Tibial nerve (tissue), 4 donors: ENCODE measurements at regions not wholly inside any gene's neighbourhood (a gene's known extent, or its start where the extent isn't known, plus 50 kb on each side); places are given as distances from the start of the nearest gene placed in this dataset.

Source experiments
- DNase-seq, 2 donors: peaks; one replicate each; pipeline ENCODE4 v3.0.0-alpha.2; 2019; ENCODE audit warnings: low spot score in 2 of 2
- H3K27ac ChIP-seq, 4 donors: fragments of 200-600 bp; sonication (generic) in 3 of 4; one replicate each; pipeline ENCODE4 v1.5.1; 2017 to 2019; ENCODE audit warnings: mild to moderate bottlenecking in 1 of 4
- H3K27me3 ChIP-seq, 2 donors: fragments of 200-600 bp; sonication (generic) in 1 of 2; one replicate each; pipeline versions ENCODE4 v1.5.1 to v1.6.0; 2017 to 2019
- H3K36me3 ChIP-seq, 3 donors: fragments of 200-600 bp; sonication (generic); one replicate each; pipeline ENCODE4 v1.5.1; 2018 to 2019
- H3K4me1 ChIP-seq, 4 donors: fragments of 200-600 bp; sonication (generic) in 3 of 4; one replicate each; pipeline ENCODE4 v1.5.1; 2017 to 2019
- H3K4me3 ChIP-seq, 4 donors: fragments of 200-600 bp; sonication (generic) in 3 of 4; one replicate each; pipeline ENCODE4 v1.5.1; 2017 to 2019; ENCODE audit warnings: mild to moderate bottlenecking in 1 of 4, moderate library complexity in 1 of 4
- H3K9me3 ChIP-seq, 4 donors: fragments of 200-600 bp; sonication (generic) in 3 of 4; one replicate each; pipeline ENCODE4 v1.5.1; 2017 to 2019
- EP300 ChIP-seq, 2 donors: sonication (generic); formaldehyde crosslinking; IDR thresholded peaks; one replicate each; pipeline ENCODE4 v1.6.1; 2017; ENCODE audit warnings: antibody characterized with exemption in 2 of 2, mild to moderate bottlenecking in 1 of 2
- POLR2A ChIP-seq, 2 donors: fragments of 450-650 bp; IDR thresholded peaks; one replicate each; pipeline ENCODE4 v1.6.1; 2017; ENCODE audit warnings: antibody characterized with exemption in 2 of 2, mild to moderate bottlenecking in 2 of 2, moderate library complexity in 2 of 2
- whole genome bisulfite sequencing, 2 donors: methylation state at CpG; one replicate each; pipeline ENCODE4 v1.1.5; 2018; 5-methylcytosine and 5-hydroxymethylcytosine counted together
- TF ChIP-seq, protein P1 (sequence below), 5 experiments: fragments of 200-600 bp in 3 of 5; fragments of 450-650 bp in 2 of 5; sonication (generic) in 3 of 5; IDR thresholded peaks; one replicate each; pipeline ENCODE4 v1.5.1; 2016 to 2019; ENCODE audit warnings: antibody characterized with exemption in 5 of 5, mild to moderate bottlenecking in 3 of 5, moderate library complexity in 2 of 5

DNA sequence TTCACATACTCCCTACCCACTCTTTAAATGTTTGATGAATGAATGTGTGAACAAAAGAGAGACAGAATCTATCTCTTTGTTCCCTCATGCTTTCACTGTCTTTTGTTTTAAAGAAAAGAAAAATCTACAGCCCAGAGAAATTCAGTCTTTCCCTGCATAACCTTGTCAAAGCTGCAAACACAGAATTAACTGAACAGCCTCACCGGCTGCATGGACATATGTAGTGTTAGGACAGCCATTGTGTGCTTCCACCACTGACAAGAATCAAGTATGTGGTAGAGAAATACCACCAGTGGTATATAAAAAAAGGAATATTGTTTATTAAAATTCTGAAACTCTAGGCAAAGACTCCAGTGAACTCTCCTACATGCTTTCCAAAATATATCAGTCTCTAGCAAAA lies 348.4 kb upstream of the NBEA start:
- TF ChIP-seq POLR2A (IDR thresholded peaks at IDR 0.05) (no peak), EP300 (IDR thresholded peaks at IDR 0.05) (no peak)
- TF ChIP-seq, protein P1, sequence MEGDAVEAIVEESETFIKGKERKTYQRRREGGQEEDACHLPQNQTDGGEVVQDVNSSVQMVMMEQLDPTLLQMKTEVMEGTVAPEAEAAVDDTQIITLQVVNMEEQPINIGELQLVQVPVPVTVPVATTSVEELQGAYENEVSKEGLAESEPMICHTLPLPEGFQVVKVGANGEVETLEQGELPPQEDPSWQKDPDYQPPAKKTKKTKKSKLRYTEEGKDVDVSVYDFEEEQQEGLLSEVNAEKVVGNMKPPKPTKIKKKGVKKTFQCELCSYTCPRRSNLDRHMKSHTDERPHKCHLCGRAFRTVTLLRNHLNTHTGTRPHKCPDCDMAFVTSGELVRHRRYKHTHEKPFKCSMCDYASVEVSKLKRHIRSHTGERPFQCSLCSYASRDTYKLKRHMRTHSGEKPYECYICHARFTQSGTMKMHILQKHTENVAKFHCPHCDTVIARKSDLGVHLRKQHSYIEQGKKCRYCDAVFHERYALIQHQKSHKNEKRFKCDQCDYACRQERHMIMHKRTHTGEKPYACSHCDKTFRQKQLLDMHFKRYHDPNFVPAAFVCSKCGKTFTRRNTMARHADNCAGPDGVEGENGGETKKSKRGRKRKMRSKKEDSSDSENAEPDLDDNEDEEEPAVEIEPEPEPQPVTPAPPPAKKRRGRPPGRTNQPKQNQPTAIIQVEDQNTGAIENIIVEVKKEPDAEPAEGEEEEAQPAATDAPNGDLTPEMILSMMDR (IDR thresholded peaks at IDR 0.05) = no peak
- no peak for DNase-seq
- H3K4me1 ChIP-seq = peaks cover 0 to 14% (median 0%) of the 10 kb centered on the region in 4 donors
- no peak overlapping the region for H3K4me3 ChIP-seq
- no peaks in the 10 kb centered on the region for H3K27me3 ChIP-seq
- H3K27ac ChIP-seq = no peak overlapping the region
- no peaks in the 10 kb centered on the region for H3K36me3 ChIP-seq
- 53 to 59% methylated on average over 1 of the region's 1 CpG for WGBS, 2 donors
- no peaks in the 10 kb centered on the region for H3K9me3 ChIP-seq

DNA sequence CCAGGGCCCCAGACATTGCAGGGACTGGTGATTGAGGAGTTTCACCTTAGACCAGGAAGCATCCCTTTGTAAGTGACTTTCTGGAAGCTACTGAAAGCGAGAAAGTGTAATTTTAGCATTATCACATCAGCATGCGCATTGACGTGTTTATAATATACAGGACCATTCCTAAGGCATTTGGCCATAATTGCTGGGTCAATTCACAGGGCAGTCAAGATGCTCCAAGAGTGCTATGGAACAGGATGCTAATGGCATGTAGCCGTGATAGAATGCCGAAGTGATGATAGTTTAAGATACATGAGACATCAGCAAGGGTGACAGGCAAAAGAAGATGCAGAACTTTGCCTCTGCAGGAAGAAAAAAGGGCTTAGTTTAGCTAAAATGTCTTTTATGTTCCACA lies 347.6 kb upstream of the NBEA start:
- Histone ChIP-seq H3K4me1 (peaks cover 0 to 14% (median 0%) of the 10 kb centered on the region in 4 donors), H3K4me3 (no peak overlapping the region), H3K27ac (no peak overlapping the region), H3K27me3 (no peaks in the 10 kb centered on the region), H3K9me3 (no peaks in the 10 kb centered on the region), H3K36me3 (no peaks in the 10 kb centered on the region)
- no peak for DNase-seq
- TF ChIP-seq, protein P1 (IDR thresholded peaks at IDR 0.05) = no peak
- no peak for TF ChIP-seq POLR2A (IDR thresholded peaks at IDR 0.05)
- no peak for TF ChIP-seq EP300 (IDR thresholded peaks at IDR 0.05)
- 83 to 91% methylated on average over 5 of the region's 5 CpGs for WGBS, 2 donors

DNA sequence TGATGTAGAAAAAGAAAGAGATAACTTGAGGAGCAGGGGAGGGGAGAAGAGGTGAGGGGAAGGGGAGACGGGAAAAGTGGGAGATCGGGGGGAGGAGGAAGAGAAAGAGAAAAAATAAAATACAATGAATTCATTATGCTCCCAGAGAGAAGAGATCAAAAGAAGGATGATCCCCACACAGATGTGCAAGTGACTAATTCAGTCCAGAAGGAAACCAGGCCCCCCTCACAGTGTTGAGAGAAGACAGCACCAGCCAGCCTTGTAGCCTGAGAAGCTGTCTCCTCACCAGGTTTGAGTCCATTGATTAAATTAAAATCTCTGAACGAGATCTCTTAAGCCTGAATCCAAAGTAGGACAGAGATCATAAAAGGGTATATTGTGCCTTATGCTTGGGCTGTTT lies 333.7 kb upstream of the NBEA start:
- no peak for DNase-seq
- H3K27me3 ChIP-seq = no peaks in the 10 kb centered on the region

DNA sequence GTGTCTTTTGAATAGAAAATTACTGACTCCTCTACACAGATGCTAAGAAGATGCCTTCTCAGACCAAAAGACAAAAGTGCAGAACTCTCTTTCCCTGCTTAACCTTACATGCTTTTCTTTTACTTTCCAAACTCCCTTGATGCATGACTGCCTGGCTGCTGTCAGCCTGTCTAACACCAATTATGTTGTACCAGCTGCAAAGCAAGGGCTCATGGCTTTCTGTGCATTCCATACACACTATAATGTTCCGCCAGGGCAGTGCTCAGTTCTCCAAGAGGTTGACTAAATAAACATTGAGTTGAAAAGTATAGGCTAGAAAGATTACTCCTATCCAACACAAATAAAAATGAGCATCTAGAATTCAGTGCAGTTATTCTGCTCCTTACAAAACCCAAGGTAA lies 330.4 kb upstream of the NBEA start:
- H3K4me1 ChIP-seq = no peaks in the 10 kb centered on the region
- H3K9me3 ChIP-seq = no peaks in the 10 kb centered on the region
- DNase-seq = no peak
- H3K27ac ChIP-seq = no peak overlapping the region
- no peaks in the 10 kb centered on the region for H3K36me3 ChIP-seq
- 73 to 80% methylated on average over 1 of the region's 1 CpG for WGBS, 2 donors
- no peaks in the 10 kb centered on the region for H3K27me3 ChIP-seq
- TF ChIP-seq POLR2A (IDR thresholded peaks at IDR 0.05) = no peak
- TF ChIP-seq, protein P1 (IDR thresholded peaks at IDR 0.05) = no peak
- no peak for TF ChIP-seq EP300 (IDR thresholded peaks at IDR 0.05)
- no peak overlapping the region for H3K4me3 ChIP-seq

More for the DNA sequence above, 333.7 kb upstream of the NBEA start:
- no peaks in the 10 kb centered on the region for H3K36me3 ChIP-seq
- no peaks in the 10 kb centered on the region for H3K9me3 ChIP-seq
- no peak overlapping the region for H3K27ac ChIP-seq
- no peaks in the 10 kb centered on the region for H3K4me1 ChIP-seq
- WGBS, 2 donors = 58 to 65% methylated on average over 3 of the region's 3 CpGs
- H3K4me3 ChIP-seq = no peak overlapping the region
- no peak for TF ChIP-seq POLR2A (IDR thresholded peaks at IDR 0.05)
- TF ChIP-seq EP300 (IDR thresholded peaks at IDR 0.05) = no peak
- TF ChIP-seq, protein P1 (IDR thresholded peaks at IDR 0.05) = no peak

DNA sequence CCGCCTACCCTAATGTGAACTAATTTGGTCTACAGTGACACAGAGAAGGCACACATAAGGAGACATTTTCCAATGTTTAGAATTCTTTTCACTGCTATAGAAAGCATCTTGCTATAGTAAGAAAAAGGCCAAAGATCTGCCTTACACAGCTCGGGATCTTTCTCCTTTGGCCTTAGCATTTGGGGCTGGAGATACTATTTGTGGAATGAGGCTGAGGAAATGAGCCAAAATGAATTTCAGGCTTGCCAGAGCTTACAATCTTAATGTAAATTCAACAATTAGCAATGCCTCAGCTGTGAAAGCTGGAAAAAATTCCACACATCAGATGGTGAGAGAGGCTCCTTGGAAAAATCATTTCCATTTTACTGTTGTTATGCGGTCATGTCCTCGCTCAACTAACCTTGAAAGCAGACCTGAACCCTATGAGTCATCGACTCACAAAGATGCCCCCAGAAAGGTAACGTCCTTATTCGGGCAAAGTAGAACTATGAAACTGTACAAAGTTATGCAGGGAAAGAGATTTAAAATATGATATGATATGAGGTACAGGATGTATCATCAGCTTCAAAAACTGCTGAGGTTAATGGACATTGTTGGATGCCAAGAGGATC lies 324.5 kb upstream of the NBEA start:
- no peak for DNase-seq
- H3K27me3 ChIP-seq = no peaks in the 10 kb centered on the region
- TF ChIP-seq, protein P1 (IDR thresholded peaks at IDR 0.05) = no peak
- TF ChIP-seq EP300 (IDR thresholded peaks at IDR 0.05) (no peak), POLR2A (IDR thresholded peaks at IDR 0.05) (no peak)
- no peaks in the 10 kb centered on the region for H3K36me3 ChIP-seq
- no peak overlapping the region for H3K27ac ChIP-seq
- WGBS, 2 donors = 62 to 65% methylated on average over 7 of the region's 7 CpGs
- H3K9me3 ChIP-seq = no peaks in the 10 kb centered on the region
- H3K4me3 ChIP-seq = no peak overlapping the region
- H3K4me1 ChIP-seq = peaks cover 0 to 6% (median 0%) of the 10 kb centered on the region in 4 donors
